Thyroid gland (tissue), 4 donors: ENCODE measurements at regions not wholly inside any gene's neighbourhood (a gene's known extent, or its start where the extent isn't known, plus 50 kb on each side); places are given as distances from the start of the nearest gene placed in this dataset.

Experiments used
- POLR2A ChIP-seq, 2 donors: fragments of 450-650 bp; IDR thresholded peaks; one replicate each; pipeline ENCODE4 v1.6.1; 2017; ENCODE audit warnings: antibody characterized with exemption in 2 of 2, mild to moderate bottlenecking in 2 of 2, moderate library complexity in 1 of 2
- TF ChIP-seq, protein P1 (sequence below), 6 experiments: fragments of 200-600 bp in 3 of 6; fragments of 450-650 bp in 3 of 6; sonication (generic) in 3 of 6; IDR thresholded peaks; one replicate each; pipeline ENCODE4 v1.5.1; 2016 to 2019; ENCODE audit warnings: antibody characterized with exemption in 6 of 6, mild to moderate bottlenecking in 2 of 6, inconsistent platforms in 1 of 6, moderate library complexity in 1 of 6

DNA sequence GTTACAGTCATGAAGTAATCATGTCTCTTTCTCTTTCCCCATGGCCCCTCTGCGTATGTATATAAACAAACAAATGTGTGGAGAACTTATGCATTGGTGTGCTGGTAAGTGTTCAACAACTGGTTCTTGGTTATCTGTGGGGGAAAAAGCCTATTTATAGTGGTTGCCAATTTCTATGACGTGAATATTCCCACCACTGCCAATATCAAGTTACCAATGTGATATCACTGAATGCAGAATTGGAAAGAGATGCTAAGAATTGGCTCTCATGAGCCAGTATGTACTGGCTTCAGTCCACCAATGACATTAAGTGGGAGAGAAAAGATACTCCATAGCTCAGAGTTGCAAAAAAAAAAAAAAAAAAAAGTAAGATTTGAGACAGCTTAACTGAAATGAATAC lies 399.7 kb downstream of the REEP3 start:
- no peak for TF ChIP-seq POLR2A (IDR thresholded peaks at IDR 0.05)
- TF ChIP-seq, protein P1, sequence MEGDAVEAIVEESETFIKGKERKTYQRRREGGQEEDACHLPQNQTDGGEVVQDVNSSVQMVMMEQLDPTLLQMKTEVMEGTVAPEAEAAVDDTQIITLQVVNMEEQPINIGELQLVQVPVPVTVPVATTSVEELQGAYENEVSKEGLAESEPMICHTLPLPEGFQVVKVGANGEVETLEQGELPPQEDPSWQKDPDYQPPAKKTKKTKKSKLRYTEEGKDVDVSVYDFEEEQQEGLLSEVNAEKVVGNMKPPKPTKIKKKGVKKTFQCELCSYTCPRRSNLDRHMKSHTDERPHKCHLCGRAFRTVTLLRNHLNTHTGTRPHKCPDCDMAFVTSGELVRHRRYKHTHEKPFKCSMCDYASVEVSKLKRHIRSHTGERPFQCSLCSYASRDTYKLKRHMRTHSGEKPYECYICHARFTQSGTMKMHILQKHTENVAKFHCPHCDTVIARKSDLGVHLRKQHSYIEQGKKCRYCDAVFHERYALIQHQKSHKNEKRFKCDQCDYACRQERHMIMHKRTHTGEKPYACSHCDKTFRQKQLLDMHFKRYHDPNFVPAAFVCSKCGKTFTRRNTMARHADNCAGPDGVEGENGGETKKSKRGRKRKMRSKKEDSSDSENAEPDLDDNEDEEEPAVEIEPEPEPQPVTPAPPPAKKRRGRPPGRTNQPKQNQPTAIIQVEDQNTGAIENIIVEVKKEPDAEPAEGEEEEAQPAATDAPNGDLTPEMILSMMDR (IDR thresholded peaks at IDR 0.05) = no peak
